DOHH2 (cell line): ENCODE measurements at regions not wholly inside any gene's neighbourhood (a gene's known extent, or its start where the extent isn't known, plus 50 kb on each side); places are given as distances from the start of the nearest gene placed in this dataset.

Source experiments
- H3F3A ChIP-seq: fragments of 200-600 bp; sonication (generic), shearing (Covaris generic); 2 replicates; pipeline ENCODE4 v1.6.0; 2016; ENCODE audit warnings: antibody characterized with exemption, mild to moderate bottlenecking; ENCODE audit not compliant: control insufficient read depth, insufficient read depth
- H3K27ac ChIP-seq: fragments of 200-600 bp; sonication (generic); 2 replicates; pipeline ENCODE4 v1.5.1; 2014; ENCODE audit warnings: low read depth, mild to moderate bottlenecking, low read length, moderate library complexity
- H3K27me3 ChIP-seq: fragments of 200-600 bp; sonication (generic); 2 replicates; pipeline ENCODE4 v1.6.1; 2014; ENCODE audit warnings: mild to moderate bottlenecking, low read length, mixed read lengths; ENCODE audit not compliant: control insufficient read depth
- H3K36me3 ChIP-seq: fragments of 200-600 bp; sonication (generic); 2 replicates; pipeline ENCODE4 v1.6.1; 2014; ENCODE audit warnings: mild to moderate bottlenecking, low read length, moderate library complexity, mixed read lengths; ENCODE audit not compliant: control insufficient read depth
- H3K4me1 ChIP-seq: fragments of 200-600 bp; sonication (generic); 2 replicates; pipeline ENCODE4 v1.6.1; 2014; ENCODE audit warnings: mild to moderate bottlenecking, low read length, mixed read lengths; ENCODE audit not compliant: control insufficient read depth
- H3K4me2 ChIP-seq: fragments of 200-600 bp; sonication (generic); 2 replicates; pipeline ENCODE4 v1.6.0; 2014; ENCODE audit warnings: mild to moderate bottlenecking, low read length, moderate library complexity
- H3K4me3 ChIP-seq: fragments of 200-600 bp; sonication (generic); 2 replicates; pipeline ENCODE4 v1.5.1; 2014; ENCODE audit warnings: mild to moderate bottlenecking, low read length, mixed read lengths
- H3K79me2 ChIP-seq: fragments of 200-600 bp; sonication (generic); 2 replicates; pipeline ENCODE4 v1.6.1; 2014; ENCODE audit warnings: mild to moderate bottlenecking, low read length, mixed read lengths; ENCODE audit not compliant: control insufficient read depth
- H3K9me2 ChIP-seq: fragments of 200-600 bp; sonication (generic); replicated peaks from 2 replicates; pipeline ENCODE4 v1.6.1; 2014; ENCODE audit warnings: mild to moderate bottlenecking, low read length, mixed read lengths; ENCODE audit not compliant: control insufficient read depth
- H3K9me3 ChIP-seq: fragments of 200-600 bp; sonication (generic); 2 replicates; pipeline ENCODE4 v1.6.1; 2014; ENCODE audit warnings: antibody characterized with exemption, low read length, mixed read lengths; ENCODE audit not compliant: control insufficient read depth, insufficient read depth
- H4K20me1 ChIP-seq: fragments of 200-600 bp; sonication (generic); 2 replicates; pipeline ENCODE4 v1.6.0; 2014; ENCODE audit warnings: low read depth, mild to moderate bottlenecking, antibody characterized with exemption, low read length, moderate library complexity; ENCODE audit not compliant: control insufficient read depth, insufficient read depth
- CTCF ChIP-seq: fragments of 200-600 bp; sonication (generic); IDR thresholded peaks from one replicate; pipeline ENCODE4 v1.5.1; 2014; ENCODE audit warnings: antibody characterized with exemption, mild to moderate bottlenecking, low read depth, low read length; ENCODE audit not compliant: poor library complexity, severe bottlenecking
- EZH2phosphoT487 ChIP-seq: fragments of 200-600 bp; sonication (generic); IDR thresholded peaks from 2 replicates; pipeline ENCODE4 v1.6.1; 2017; ENCODE audit warnings: borderline replicate concordance, mild to moderate bottlenecking, antibody characterized with exemption, low read length, moderate library complexity, mixed read lengths

- H3K79me2 ChIP-seq = no peaks in the 10 kb centered on the region
Measured at GRCh38 chr1:212555426-212555825, 53.1 kb upstream of the ATF3 start.

GRCh38 chr1:212556822-212557549 is 51.6 kb upstream of the ATF3 start:
- TF ChIP-seq EZH2phosphoT487 (no peak), CTCF (no peak)
- Histone ChIP-seq H3F3A (0 out of 2 replicates have a peak, but pooled peaks cover 5% of the 10 kb centered on the region), H3K4me1 (peaks cover 14% of the 10 kb centered on the region), H3K9me2 (no peaks in the 10 kb centered on the region), H4K20me1 (no peaks in the 10 kb centered on the region), H3K27ac (no peak overlapping the region), H3K36me3 (no peaks in the 10 kb centered on the region), H3K27me3 (peaks cover 28% of the 10 kb centered on the region), H3K4me2 (no peak overlapping the region), H3K4me3 (no peak overlapping the region), H3K9me3 (no peaks in the 10 kb centered on the region), H3K79me2 (no peaks in the 10 kb centered on the region)

More at GRCh38 chr1:212555426-212555825, 53.1 kb upstream of the ATF3 start:
- Histone ChIP-seq H3K36me3 (no peaks in the 10 kb centered on the region), H3F3A (0 out of 2 replicates have a peak, but pooled peaks cover 5% of the 10 kb centered on the region), H3K27me3 (peaks cover 28% of the 10 kb centered on the region), H3K4me2 (no peak overlapping the region), H3K4me3 (no peak overlapping the region), H4K20me1 (no peaks in the 10 kb centered on the region), H3K4me1 (peaks cover 14% of the 10 kb centered on the region), H3K27ac (no peak overlapping the region), H3K9me3 (no peaks in the 10 kb centered on the region), H3K9me2 (no peaks in the 10 kb centered on the region)
- TF ChIP-seq EZH2phosphoT487 = no peak
- no peak for TF ChIP-seq CTCF

- no peak for TF ChIP-seq CTCF
- Histone ChIP-seq H3K4me1 (peaks cover 14% of the 10 kb centered on the region), H3K9me3 (no peaks in the 10 kb centered on the region), H3K4me3 (peak overlapping the region; percentile 75), H3K36me3 (no peaks in the 10 kb centered on the region), H3K79me2 (no peaks in the 10 kb centered on the region), H3K9me2 (no peaks in the 10 kb centered on the region), H3K27ac (no peak overlapping the region), H3K27me3 (peaks cover 28% of the 10 kb centered on the region), H3F3A (0 out of 2 replicates have a peak, but pooled peaks cover 5% of the 10 kb centered on the region), H4K20me1 (no peaks in the 10 kb centered on the region), H3K4me2 (peak overlapping the region; percentile 65)
Measured at GRCh38 chr1:212557739-212558692, 50.5 kb upstream of the ATF3 start.
